Activated CD4-positive, alpha-beta T cell treated with anti-CD3 and anti-CD28 coated beads, Interleukin-2, amount 10 ng/mL, durations not matched to agents 7 days and 5 days (primary cell): ENCODE measurements at regions not wholly inside any gene's neighbourhood (a gene's known extent, or its start where the extent isn't known, plus 50 kb on each side); places are given as distances from the start of the nearest gene placed in this dataset.

Experiments used
- CTCF ChIA-PET: fragments of 350-600 bp; sonication (Branson Sonifier 250); formaldehyde crosslinking; loops from one replicate; lab custom pipeline; 2021; ENCODE audit warnings: antibody characterized with exemption; lab: Charles Lee
- POLR2A ChIA-PET: fragments of 350-600 bp; sonication (Branson Sonifier 250); formaldehyde crosslinking; loops from one replicate; lab custom pipeline; 2021; ENCODE audit warnings: antibody characterized with exemption; lab: Charles Lee
- DNase-seq: peaks from one replicate; pipeline ENCODE4 v3.0.0-alpha.2; 2020
- H3K27ac Mint-ChIP-seq: one replicate; pipeline ENCODE4 v1.8.0; 2021; ENCODE audit warnings: mild to moderate bottlenecking, moderate library complexity, mixed read lengths
- H3K27me3 Mint-ChIP-seq: one replicate; pipeline ENCODE4 v1.8.0; 2021; ENCODE audit warnings: mixed read lengths
- H3K36me3 Mint-ChIP-seq: one replicate; pipeline ENCODE4 v1.8.0; 2021; ENCODE audit warnings: low read depth, mixed read lengths
- H3K4me1 Mint-ChIP-seq: one replicate; pipeline ENCODE4 v1.8.0; 2021; ENCODE audit warnings: mixed read lengths
- H3K4me3 Mint-ChIP-seq: one replicate; pipeline ENCODE4 v1.8.0; 2021; ENCODE audit warnings: mild to moderate bottlenecking, moderate library complexity, mixed read lengths
- H3K9me3 Mint-ChIP-seq: one replicate; pipeline ENCODE4 v1.8.0; 2021; ENCODE audit warnings: mixed read lengths

DNA sequence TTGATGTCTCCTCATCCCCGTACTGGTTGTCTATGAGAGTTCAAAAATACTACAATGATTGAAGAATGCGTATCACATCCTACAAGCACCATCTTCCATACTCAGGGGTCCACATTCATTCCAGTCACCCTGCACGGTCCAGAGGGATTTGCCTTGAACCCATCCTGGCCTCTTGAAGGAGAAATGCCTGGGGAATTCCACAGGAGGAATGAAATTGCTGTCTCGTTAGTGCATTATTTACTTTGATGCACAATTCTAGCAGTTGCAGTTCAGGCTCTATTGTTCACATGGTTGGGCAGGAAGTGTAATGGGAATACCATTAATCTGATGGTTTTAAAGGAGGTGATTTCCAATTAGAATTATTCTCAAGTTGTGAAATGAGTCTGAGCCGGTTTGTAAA is 369.1 kb upstream of the XYLT1 start:
- H3K27ac Mint-ChIP-seq = no peak overlapping the region
- ChIA-PET POLR2A (no interaction called here), CTCF (no interaction called here)
- H3K4me1 Mint-ChIP-seq = no peaks in the 10 kb centered on the region
- H3K36me3 Mint-ChIP-seq = no peaks in the 10 kb centered on the region
- no peak for DNase-seq
- H3K27me3 Mint-ChIP-seq = no peaks in the 10 kb centered on the region
- no peak overlapping the region for H3K4me3 Mint-ChIP-seq
- H3K9me3 Mint-ChIP-seq = no peaks in the 10 kb centered on the region

DNA sequence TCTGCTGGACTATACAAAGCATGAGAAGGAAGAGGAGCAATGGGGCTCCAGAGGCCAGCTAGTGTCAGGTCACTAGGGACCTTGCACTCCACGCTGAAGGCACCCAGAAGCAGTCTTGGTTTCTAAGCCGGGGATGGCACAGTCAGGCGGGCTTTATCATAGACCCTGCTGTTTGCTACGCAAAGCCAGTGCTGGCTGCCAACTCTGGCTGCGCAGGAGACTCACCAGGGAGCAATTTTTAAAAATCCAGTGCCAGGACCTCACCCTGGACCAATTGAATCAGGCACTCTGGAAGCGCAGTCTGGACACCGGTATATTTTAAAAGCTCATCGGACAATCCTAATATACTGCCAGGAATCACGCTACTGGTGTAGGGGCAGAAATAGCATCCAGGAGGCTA is 368.5 kb upstream of the XYLT1 start:
- no peak for DNase-seq
- no peaks in the 10 kb centered on the region for H3K4me1 Mint-ChIP-seq
- no peaks in the 10 kb centered on the region for H3K36me3 Mint-ChIP-seq
- CTCF ChIA-PET = no interaction called here
- no peak overlapping the region for H3K4me3 Mint-ChIP-seq
- H3K27ac Mint-ChIP-seq = no peak overlapping the region
- no peaks in the 10 kb centered on the region for H3K27me3 Mint-ChIP-seq
- H3K9me3 Mint-ChIP-seq = no peaks in the 10 kb centered on the region
- POLR2A ChIA-PET = no interaction called here

DNA sequence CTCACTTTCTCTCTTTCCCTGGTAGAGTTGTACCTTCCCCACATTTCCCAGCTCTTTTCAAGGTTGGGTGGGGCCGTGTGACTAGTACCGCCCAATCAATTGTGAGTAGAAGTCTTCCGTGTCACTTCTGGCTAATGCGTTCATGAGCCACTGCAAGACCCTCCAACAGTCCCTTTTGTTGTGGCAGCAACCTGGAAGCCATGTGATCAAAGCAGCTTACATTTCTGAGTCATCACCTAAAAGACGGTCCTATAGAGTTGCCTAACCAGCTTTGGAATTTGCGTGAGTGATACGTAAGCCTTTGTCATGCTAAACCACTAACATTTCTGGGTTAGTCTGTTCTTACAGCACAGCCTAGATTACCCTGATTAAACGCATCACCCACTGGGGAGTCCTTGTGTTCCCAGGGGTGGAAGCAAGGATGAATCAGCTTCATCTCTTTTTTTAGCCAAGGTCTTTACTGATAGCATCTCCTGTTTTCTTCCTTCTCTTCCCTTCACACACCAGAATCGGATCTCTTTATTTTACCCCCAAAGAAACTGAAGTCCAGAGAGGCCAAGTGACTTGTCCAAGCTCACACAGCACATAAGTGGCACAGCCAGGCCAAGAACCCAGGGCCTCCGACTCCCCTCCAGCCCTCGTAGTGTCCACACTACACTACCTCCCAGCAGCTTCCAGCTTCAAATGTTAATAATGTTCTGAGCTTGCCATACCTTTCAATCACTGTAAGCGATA is 366.3 kb upstream of the XYLT1 start:
- Mint-ChIP-seq H3K4me1 (no peaks in the 10 kb centered on the region), H3K36me3 (no peaks in the 10 kb centered on the region), H3K27me3 (no peaks in the 10 kb centered on the region), H3K27ac (no peak overlapping the region), H3K9me3 (no peaks in the 10 kb centered on the region), H3K4me3 (no peak overlapping the region)
- CTCF ChIA-PET = no interaction called here
- no peak for DNase-seq
- POLR2A ChIA-PET = no interaction called here

GRCh38 chr16:17835118-17835876 is 364.5 kb upstream of the XYLT1 start:
- H3K9me3 Mint-ChIP-seq = no peaks in the 10 kb centered on the region
- no peak overlapping the region for H3K4me3 Mint-ChIP-seq
- H3K4me1 Mint-ChIP-seq = no peaks in the 10 kb centered on the region
- H3K27me3 Mint-ChIP-seq = no peaks in the 10 kb centered on the region
- ChIA-PET CTCF (no interaction called here), POLR2A (no interaction called here)
- H3K36me3 Mint-ChIP-seq = no peaks in the 10 kb centered on the region
- DNase-seq = no peak
- no peak overlapping the region for H3K27ac Mint-ChIP-seq

GRCh38 chr16:17832738-17833137 is 362.0 kb upstream of the XYLT1 start:
- no peaks in the 10 kb centered on the region for H3K9me3 Mint-ChIP-seq
- ChIA-PET POLR2A (no interaction called here), CTCF (no interaction called here)
- no peak overlapping the region for H3K4me3 Mint-ChIP-seq
- H3K4me1 Mint-ChIP-seq = no peaks in the 10 kb centered on the region
- peaks cover 2% of the 10 kb centered on the region for H3K27me3 Mint-ChIP-seq
- no peaks in the 10 kb centered on the region for H3K36me3 Mint-ChIP-seq
- no peak for DNase-seq
- no peak overlapping the region for H3K27ac Mint-ChIP-seq

GRCh38 chr16:17831330-17831729 is 360.6 kb upstream of the XYLT1 start:
- Mint-ChIP-seq H3K27ac (no peak overlapping the region), H3K4me1 (no peaks in the 10 kb centered on the region), H3K9me3 (no peaks in the 10 kb centered on the region), H3K27me3 (peaks cover 2% of the 10 kb centered on the region), H3K4me3 (no peak overlapping the region), H3K36me3 (no peaks in the 10 kb centered on the region)
- no peak for DNase-seq
- ChIA-PET CTCF (no interaction called here), POLR2A (no interaction called here)

DNA sequence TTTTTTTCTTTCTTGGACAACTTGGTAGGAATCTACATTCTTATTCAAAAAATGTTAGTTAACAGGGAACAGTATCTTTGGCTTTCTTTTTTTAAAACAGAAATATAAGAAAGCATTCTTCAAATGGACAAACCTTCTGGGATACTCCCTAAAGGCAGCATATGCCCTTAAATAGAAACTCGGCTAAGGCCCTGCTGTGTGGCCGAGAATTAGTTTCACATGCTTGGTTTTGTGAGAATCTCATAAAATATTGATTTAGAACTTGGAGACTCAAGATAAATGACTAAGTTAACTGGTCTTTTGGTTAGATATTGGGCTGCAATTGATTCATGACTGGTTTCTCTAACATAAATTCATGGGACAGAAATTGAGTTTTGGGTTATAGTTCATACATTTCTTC is 359.9 kb upstream of the XYLT1 start:
- peaks cover 2% of the 10 kb centered on the region for H3K27me3 Mint-ChIP-seq
- ChIA-PET POLR2A (no interaction called here), CTCF (no interaction called here)
- no peaks in the 10 kb centered on the region for H3K4me1 Mint-ChIP-seq
- H3K4me3 Mint-ChIP-seq = no peak overlapping the region
- no peak overlapping the region for H3K27ac Mint-ChIP-seq
- DNase-seq = no peak
- H3K36me3 Mint-ChIP-seq = no peaks in the 10 kb centered on the region
- H3K9me3 Mint-ChIP-seq = no peaks in the 10 kb centered on the region

GRCh38 chr16:17829811-17830210 is 359.1 kb upstream of the XYLT1 start:
- no peak for DNase-seq
- H3K27me3 Mint-ChIP-seq = peaks cover 2% of the 10 kb centered on the region
- ChIA-PET POLR2A (no interaction called here), CTCF (no interaction called here)
- H3K4me3 Mint-ChIP-seq = no peak overlapping the region
- H3K36me3 Mint-ChIP-seq = no peaks in the 10 kb centered on the region
- H3K9me3 Mint-ChIP-seq = no peaks in the 10 kb centered on the region
- H3K4me1 Mint-ChIP-seq = no peaks in the 10 kb centered on the region
- no peak overlapping the region for H3K27ac Mint-ChIP-seq

DNA sequence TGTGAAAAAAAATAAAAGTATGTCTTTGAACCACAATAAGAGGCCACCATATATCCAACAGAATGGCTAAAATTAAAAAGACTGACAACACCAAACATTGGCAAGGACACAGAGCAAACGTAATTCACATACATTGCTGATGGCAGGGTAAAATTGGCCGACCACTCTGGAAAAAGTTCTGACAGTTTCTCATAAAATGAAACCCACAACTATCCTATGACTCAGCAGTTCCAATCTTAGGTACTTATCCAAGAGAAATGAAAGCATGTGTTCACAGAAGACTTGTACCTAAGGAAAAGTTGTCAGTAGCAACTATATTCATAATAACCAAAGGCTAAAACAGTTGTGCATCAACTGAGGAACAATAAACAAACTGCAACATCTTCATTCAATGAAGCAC is 357.3 kb upstream of the XYLT1 start:
- H3K27ac Mint-ChIP-seq = no peak overlapping the region
- H3K4me1 Mint-ChIP-seq = no peaks in the 10 kb centered on the region
- no peaks in the 10 kb centered on the region for H3K36me3 Mint-ChIP-seq
- no peak for DNase-seq
- no peaks in the 10 kb centered on the region for H3K9me3 Mint-ChIP-seq
- peaks cover 2% of the 10 kb centered on the region for H3K27me3 Mint-ChIP-seq
- ChIA-PET CTCF (no interaction called here), POLR2A (no interaction called here)
- H3K4me3 Mint-ChIP-seq = no peak overlapping the region

DNA sequence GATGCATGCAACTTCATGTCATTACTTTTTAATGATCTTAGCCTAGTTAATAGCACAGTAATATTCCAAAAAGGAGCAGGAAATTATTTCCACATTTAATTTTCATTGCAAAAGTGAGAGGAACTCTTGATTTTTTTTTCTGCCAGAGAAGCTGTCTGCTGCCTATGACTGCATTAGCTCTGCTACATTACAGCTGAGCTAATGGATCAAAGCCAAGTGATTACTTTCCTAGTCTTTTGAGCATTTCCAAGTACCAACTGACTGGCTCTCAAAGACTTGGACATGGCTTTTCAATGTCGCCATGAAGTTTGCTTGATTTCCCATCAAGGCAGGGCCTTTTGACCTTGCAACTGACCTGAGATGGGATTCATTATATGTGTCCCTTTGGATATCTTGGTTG is 356.6 kb upstream of the XYLT1 start:
- ChIA-PET POLR2A (no interaction called here), CTCF (no interaction called here)
- Mint-ChIP-seq H3K9me3 (no peaks in the 10 kb centered on the region), H3K27me3 (peaks cover 2% of the 10 kb centered on the region), H3K27ac (no peak overlapping the region), H3K36me3 (no peaks in the 10 kb centered on the region), H3K4me3 (no peak overlapping the region), H3K4me1 (no peaks in the 10 kb centered on the region)
- DNase-seq = no peak

GRCh38 chr16:17817943-17818342 is 347.2 kb upstream of the XYLT1 start:
- ChIA-PET CTCF (no interaction called here), POLR2A (no interaction called here)
- Mint-ChIP-seq H3K36me3 (no peaks in the 10 kb centered on the region), H3K4me1 (no peaks in the 10 kb centered on the region), H3K4me3 (no peak overlapping the region), H3K9me3 (peaks cover 7% of the 10 kb centered on the region), H3K27me3 (no peaks in the 10 kb centered on the region), H3K27ac (no peak overlapping the region)
- no peak for DNase-seq

DNA sequence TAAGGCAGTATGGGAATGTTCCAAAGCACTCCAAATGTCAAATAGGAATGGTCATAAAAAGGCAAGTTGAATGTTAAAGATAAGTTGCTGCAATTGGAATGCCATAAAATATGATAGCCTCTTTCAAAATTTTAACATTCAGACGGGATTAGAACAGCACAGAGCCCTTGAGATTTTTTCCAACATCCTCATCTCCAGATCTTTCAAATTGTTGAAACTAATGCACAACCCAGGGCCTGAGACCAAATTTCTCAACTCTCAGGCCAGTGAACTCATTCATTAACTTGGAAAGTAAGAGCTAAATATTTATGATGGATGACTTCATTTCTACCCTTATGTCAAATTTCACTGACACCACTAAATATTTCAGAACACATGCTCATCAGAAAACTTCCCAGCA is 346.5 kb upstream of the XYLT1 start:
- ChIA-PET POLR2A (no interaction called here), CTCF (interaction anchor here (0.6 kb wide), 1 partner anchor 58 kb away, joined by 3 read pairs; no protein-coding TSS in a partner anchor)
- Mint-ChIP-seq H3K4me1 (no peaks in the 10 kb centered on the region), H3K36me3 (no peaks in the 10 kb centered on the region), H3K27ac (no peak overlapping the region), H3K4me3 (no peak overlapping the region), H3K9me3 (peaks cover 7% of the 10 kb centered on the region), H3K27me3 (no peaks in the 10 kb centered on the region)
- DNase-seq = no peak

GRCh38 chr16:17812771-17813170 is 342.0 kb upstream of the XYLT1 start:
- Mint-ChIP-seq H3K4me1 (no peaks in the 10 kb centered on the region), H3K4me3 (no peak overlapping the region), H3K27me3 (no peaks in the 10 kb centered on the region), H3K27ac (no peak overlapping the region), H3K9me3 (peaks cover 7% of the 10 kb centered on the region), H3K36me3 (no peaks in the 10 kb centered on the region)
- CTCF ChIA-PET = no interaction called here
- POLR2A ChIA-PET = no interaction called here
- DNase-seq = no peak

DNA sequence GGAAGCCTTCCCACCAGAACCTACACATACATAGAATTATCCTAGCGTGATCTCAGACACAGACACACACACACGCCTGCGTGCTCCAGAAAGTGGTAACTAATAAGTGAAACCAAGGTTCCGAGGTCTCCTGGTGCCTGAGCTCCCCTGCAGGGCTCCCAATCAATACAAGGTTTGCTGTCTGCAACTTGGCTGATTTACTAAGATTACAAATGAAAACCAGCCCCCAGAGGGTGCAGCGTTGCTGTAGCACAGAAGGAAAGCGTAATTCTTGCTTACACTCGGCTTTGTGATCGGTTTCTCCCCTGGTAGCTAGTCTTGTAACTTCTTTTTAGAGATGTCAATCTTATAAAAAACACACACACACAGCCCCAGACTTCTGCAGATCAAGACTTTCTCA is 334.1 kb upstream of the XYLT1 start:
- H3K27ac Mint-ChIP-seq = no peak overlapping the region
- no peaks in the 10 kb centered on the region for H3K36me3 Mint-ChIP-seq
- no peak overlapping the region for H3K4me3 Mint-ChIP-seq
- no peaks in the 10 kb centered on the region for H3K9me3 Mint-ChIP-seq
- ChIA-PET CTCF (no interaction called here), POLR2A (no interaction called here)
- no peaks in the 10 kb centered on the region for H3K27me3 Mint-ChIP-seq
- no peak for DNase-seq
- H3K4me1 Mint-ChIP-seq = no peaks in the 10 kb centered on the region
